GM12878 (cell line): ENCODE measurements at regions not wholly inside any gene's neighbourhood (a gene's known extent, or its start where the extent isn't known, plus 50 kb on each side); places are given as distances from the start of the nearest gene placed in this dataset.

Experiments used
- ATAC-seq: fragments of 200-7000 bp; cut with Tn5 transposase; 3 replicates; pipeline ENCODE4 v1.9.1; 2020; ENCODE audit warnings: mild to moderate bottlenecking, moderate library complexity
- BruUV-seq: library from RNA; stranded (reverse); fragments of 400-500 nt; replicated peaks from 2 replicates; lab custom pipeline; 2021; lab: Mats Ljungman, UMichigan
- CTCF ChIA-PET: fragments of 300-600 bp; sonication (Branson Sonifier 250); formaldehyde crosslinking; extraction: SDS; loops from one replicate; lab custom pipeline; 2021; ENCODE audit warnings: inconsistent platforms; lab: Yijun Ruan, JAX
- POLR2A ChIA-PET: fragments of 350-600 bp; formaldehyde crosslinking; extraction: SDS; loops from one replicate; lab custom pipeline; 2021; ENCODE audit warnings: inconsistent platforms; lab: Charles Lee
- RAD21 ChIA-PET: fragments of 300-600 bp; sonication (Branson Sonifier 250); formaldehyde crosslinking; loops from one replicate; lab custom pipeline; 2023; ENCODE audit warnings: antibody characterized with exemption; ENCODE audit not compliant: unreplicated experiment; lab: Charles Lee
- SMC1A ChIA-PET: fragments of 300-600 bp; sonication (Branson Sonifier 250); formaldehyde crosslinking; loops from one replicate; lab custom pipeline; 2023; ENCODE audit not compliant: unreplicated experiment, uncharacterized antibody; lab: Charles Lee
- DNase-seq: peaks from one replicate; pipeline ENCODE4 v3.0.0-alpha.2; 2011; ENCODE audit warnings: low read depth, low spot score
- FAIRE-seq: peaks from 3 replicates; lab custom pipeline; 2011; peaks lifted over from hg19 to GRCh38; lab: Jason Lieb, UNC
- H2AFZ ChIP-seq: 2 replicates; pipeline ENCODE4 v1.6.0; 2011; ENCODE audit warnings: low read depth, low read length, control low read depth; ENCODE audit not compliant: control insufficient read depth
- H3K27ac ChIP-seq: 2 replicates; pipeline ENCODE4 v1.5.1; 2011; ENCODE audit warnings: control low read depth; ENCODE audit not compliant: control insufficient read depth, insufficient read depth
- H3K27me3 ChIP-seq, 2 experiments: replicated peaks in 1 of 2; 2 replicates each; pipeline versions ENCODE4 v1.6.0 to v1.6.1; 2011; ENCODE audit warnings: low read length in 1 of 2; ENCODE audit not compliant: control insufficient read depth in 2 of 2, insufficient read depth in 2 of 2
- H3K36me3 ChIP-seq, 2 experiments: 2 replicates each; pipeline ENCODE4 v1.5.1; 2011; ENCODE audit warnings: low read length in 1 of 2; ENCODE audit not compliant: control insufficient read depth in 2 of 2, insufficient read depth in 2 of 2
- H3K4me1 ChIP-seq: 2 replicates; pipeline ENCODE4 v1.6.1; 2011; ENCODE audit warnings: mild to moderate bottlenecking, low read length, moderate library complexity, mixed read lengths; ENCODE audit not compliant: control insufficient read depth, insufficient read depth
- H3K4me2 ChIP-seq: 2 replicates; pipeline ENCODE4 v1.6.0; 2011; ENCODE audit warnings: control low read depth; ENCODE audit not compliant: control insufficient read depth, insufficient read depth
- H3K4me3 ChIP-seq: fragments of 200-600 bp; sonication (generic); 2 replicates; pipeline ENCODE4 v1.5.1; 2016
- H3K79me2 ChIP-seq: 2 replicates; pipeline ENCODE4 v1.6.0; 2011; ENCODE audit warnings: low read length; ENCODE audit not compliant: control insufficient read depth, insufficient read depth
- H3K9ac ChIP-seq: 2 replicates; pipeline ENCODE4 v1.8.0; 2011; ENCODE audit warnings: low read length, control low read depth, mixed read lengths; ENCODE audit not compliant: control insufficient read depth, insufficient read depth
- H3K9me3 ChIP-seq: replicated peaks from 3 replicates; pipeline ENCODE4 v1.5.1; 2011; ENCODE audit warnings: mild to moderate bottlenecking, low read length; ENCODE audit not compliant: control insufficient read depth, insufficient read depth
- H4K20me1 ChIP-seq: 2 replicates; pipeline ENCODE4 v1.6.0; 2011; ENCODE audit not compliant: control insufficient read depth, insufficient read depth
- CREB1 ChIP-seq: IDR thresholded peaks from 2 replicates; pipeline ENCODE4 v1.6.1; 2012; ENCODE audit warnings: low read depth, mild to moderate bottlenecking, inconsistent platforms
- E2F4 ChIP-seq: IDR thresholded peaks from 2 replicates; pipeline ENCODE4 v1.6.1; 2012; ENCODE audit warnings: low read depth, low read length, improper control_type of control experiment
- KAT2A ChIP-seq: conservative IDR thresholded peaks from 2 replicates; pipeline ENCODE4 v1.6.1; 2011; ENCODE audit warnings: low read depth, low read length; ENCODE audit not compliant: control insufficient read depth
- MYC ChIP-seq: IDR thresholded peaks from 2 replicates; pipeline ENCODE4 v1.6.1; 2011; ENCODE audit warnings: mild to moderate bottlenecking, low read length, moderate library complexity, inconsistent platforms; ENCODE audit not compliant: insufficient read depth, insufficient replicate concordance, insufficient read length, severe bottlenecking
- NFXL1 ChIP-seq: fragments of 450-650 bp; IDR thresholded peaks from 2 replicates; pipeline ENCODE4 v1.6.1; 2017; ENCODE audit warnings: antibody characterized with exemption, mild to moderate bottlenecking, borderline replicate concordance
- NR2C2 ChIP-seq: IDR thresholded peaks from 2 replicates; pipeline ENCODE4 v1.6.1; 2011; ENCODE audit warnings: borderline replicate concordance, low read depth; ENCODE audit not compliant: control insufficient read depth, insufficient read length
- PAX5 ChIP-seq: IDR thresholded peaks from 2 replicates; pipeline ENCODE4 v1.6.1; 2011; ENCODE audit warnings: low read depth, low read length, borderline replicate concordance
- SIN3A ChIP-seq: IDR thresholded peaks from 2 replicates; pipeline ENCODE4 v1.6.1; 2012; ENCODE audit warnings: low read depth, low read length, improper control_type of control experiment
- WGBS: methylation state at CpG from one replicate; pipeline ENCODE4 v1.1.6; 2016; ENCODE audit warnings: low lambda C conversion rate; ENCODE audit not compliant: insufficient replicate concordance, insufficient coverage; ENCODE audit errors: missing lambda C conversion rate; 5-methylcytosine and 5-hydroxymethylcytosine counted together
- in situ Hi-C: fragments of 300-500 bp; cut with MboI; formaldehyde crosslinking; loops from 9 replicates; pipeline ENCODE4 v1.14.3; 2018; ENCODE audit warnings: mixed read lengths
- intact Hi-C: fragments of 100-400 bp; cut with micrococcal nuclease; formaldehyde crosslinking; loops from one replicate; pipeline ENCODE4 v1.14.2; 2022; ENCODE audit not compliant: unreplicated experiment

- no peak overlapping the region for H3K4me2 ChIP-seq
- BruUV-seq, result no TSS peak
- no peaks in the 10 kb centered on the region for H3K27me3 ChIP-seq
These were observed 265.6 kb downstream of the TUSC1 start for GRCh38 chr9:25412646-25413045.

GRCh38 chr9:25397746-25398145 is 280.5 kb downstream of the TUSC1 start:
- TF ChIP-seq NFXL1 (no peak), PAX5 (no peak), KAT2A (no peak), NR2C2 (no peak)
- Histone ChIP-seq H4K20me1 (no peaks in the 10 kb centered on the region), H3K4me2 (no peak overlapping the region), H2AFZ (no peak overlapping the region), H3K79me2 (no peaks in the 10 kb centered on the region), H3K27me3 (no peaks in the 10 kb centered on the region), H3K9ac (no peak overlapping the region), H3K9me3 (no peaks in the 10 kb centered on the region), H3K4me1 (no peaks in the 10 kb centered on the region), H3K4me3 (no peak overlapping the region), H3K36me3 (no peaks in the 10 kb centered on the region), H3K27ac (no peak overlapping the region)
- CTCF ChIA-PET, result interaction anchor here (0.8 kb wide), 1 partner anchor 34 kb away, joined by 3 read pairs; no protein-coding TSS in a partner anchor
- DNase-seq, result no peak
- no peak for ATAC-seq
- SMC1A ChIA-PET, result no interaction called here
- no TSS peak for BruUV-seq
- intact Hi-C loops (no loop called here), in situ Hi-C loops (no loop called here)
- RAD21 ChIA-PET, result no interaction called here
- POLR2A ChIA-PET, result no interaction called here
- no peak for FAIRE-seq

More at GRCh38 chr9:25412646-25413045, 265.6 kb downstream of the TUSC1 start:
- in situ Hi-C loops, result no loop called here
- ChIA-PET POLR2A (no interaction called here), CTCF (no interaction called here), SMC1A (no interaction called here), RAD21 (no interaction called here)
- no peak overlapping the region for H2AFZ ChIP-seq
- H3K9me3 ChIP-seq, result no peaks in the 10 kb centered on the region
- no peaks in the 10 kb centered on the region for H3K36me3 ChIP-seq
- no peaks in the 10 kb centered on the region for H3K79me2 ChIP-seq
- no peak for DNase-seq
- intact Hi-C loops, result no loop called here
- TF ChIP-seq CREB1 (no peak), MYC (no peak), E2F4 (no peak), SIN3A (no peak)
- TF ChIP-seq, all 136 proteins: peak for 0
- no peak for ATAC-seq
- WGBS, result 28% methylated on average over 1 of the region's 1 CpG
- no peak for FAIRE-seq
- no peaks in the 10 kb centered on the region for H4K20me1 ChIP-seq
- no peak overlapping the region for H3K9ac ChIP-seq
- no peak overlapping the region for H3K4me3 ChIP-seq
- H3K27ac ChIP-seq, result no peak overlapping the region
- H3K4me1 ChIP-seq, result no peaks in the 10 kb centered on the region
